GM10847 (cell line): ENCODE measurements at regions not wholly inside any gene's neighbourhood (a gene's known extent, or its start where the extent isn't known, plus 50 kb on each side); places are given as distances from the start of the nearest gene placed in this dataset.

Source experiments
- POLR2A ChIP-seq: IDR thresholded peaks from 2 replicates; pipeline ENCODE4 v1.6.1; 2011; ENCODE audit not compliant: insufficient read length; ENCODE audit errors: extremely low read depth

GRCh38 chr17:71846561-71847110, 274.2 kb upstream of the SOX9 start:
- no peak for TF ChIP-seq POLR2A

GRCh38 chr17:71849783-71850768, 270.7 kb upstream of the SOX9 start:
- TF ChIP-seq POLR2A: no peak

DNA sequence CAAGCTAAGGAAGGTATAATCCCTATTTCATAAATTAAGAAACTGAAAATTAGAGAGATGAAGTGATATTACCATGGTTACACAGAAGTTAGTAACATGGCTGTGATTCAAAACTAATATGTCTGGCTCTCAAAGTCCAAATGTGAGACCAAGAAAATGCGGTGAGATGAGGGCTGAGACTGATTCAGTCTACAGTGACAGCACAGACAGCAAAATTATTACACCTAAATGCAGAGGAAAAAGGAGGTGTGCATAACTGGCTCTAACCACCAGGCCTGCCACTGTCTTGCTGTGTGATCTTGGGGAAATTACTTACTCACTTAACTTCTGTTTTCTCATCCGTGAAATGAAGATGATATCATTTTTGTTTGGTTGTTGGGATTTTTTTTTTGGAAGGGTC, 270.0 kb upstream of the SOX9 start:
- TF ChIP-seq POLR2A: no peak

GRCh38 chr17:71855010-71855409, 265.8 kb upstream of the SOX9 start:
- TF ChIP-seq POLR2A: no peak

DNA sequence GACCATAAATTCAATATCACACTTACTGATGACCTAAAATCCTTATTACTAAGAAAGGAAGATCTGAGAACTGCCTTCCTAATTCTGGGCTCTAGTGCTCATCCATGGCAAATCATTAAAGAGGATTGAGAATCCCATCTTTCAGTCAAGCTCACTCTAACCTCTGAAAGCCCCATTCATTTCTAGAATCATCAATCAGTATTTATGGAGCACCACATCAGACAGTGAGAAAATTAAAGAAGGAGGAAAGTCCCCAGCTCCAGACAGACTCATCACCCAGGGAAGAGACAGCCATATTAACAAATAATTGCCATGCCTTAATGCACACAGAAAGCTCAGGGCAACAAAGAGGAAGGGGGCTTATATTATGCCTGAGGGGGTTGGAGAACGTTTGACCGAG, 256.1 kb upstream of the SOX9 start:
- no peak for TF ChIP-seq POLR2A

GRCh38 chr17:71866095-71866494, 254.7 kb upstream of the SOX9 start:
- TF ChIP-seq POLR2A: no peak

- no peak for TF ChIP-seq POLR2A
Observed at GRCh38 chr17:71869293-71869692, 251.5 kb upstream of the SOX9 start.

GRCh38 chr17:71869841-71870545, 250.8 kb upstream of the SOX9 start:
- TF ChIP-seq POLR2A: no peak

GRCh38 chr17:71870546-71870862, 250.3 kb upstream of the SOX9 start:
- TF ChIP-seq POLR2A: no peak

GRCh38 chr17:71872843-71873485, 247.9 kb upstream of the SOX9 start:
- TF ChIP-seq POLR2A: no peak

DNA sequence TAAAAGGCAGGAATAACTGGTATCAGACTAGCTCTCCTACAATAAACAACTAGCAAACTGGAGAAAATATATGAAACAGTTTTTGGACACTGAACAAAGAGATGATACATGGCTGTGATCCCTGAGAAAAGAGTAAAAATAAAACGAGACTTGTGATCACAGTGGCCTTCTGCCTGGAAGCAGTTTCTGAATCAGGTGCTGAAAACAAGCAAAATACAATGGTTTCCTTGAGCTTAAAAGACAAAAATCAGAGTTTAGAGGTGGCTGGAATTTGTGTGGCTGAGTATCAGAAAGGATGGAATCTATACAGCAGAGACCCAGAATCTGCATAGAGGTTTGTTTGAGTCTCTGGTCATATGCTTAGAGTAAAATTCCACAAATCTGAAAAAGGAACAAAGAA, 242.5 kb upstream of the SOX9 start:
- TF ChIP-seq POLR2A: no peak

GRCh38 chr17:71878998-71879397, 241.8 kb upstream of the SOX9 start:
- no peak for TF ChIP-seq POLR2A

DNA sequence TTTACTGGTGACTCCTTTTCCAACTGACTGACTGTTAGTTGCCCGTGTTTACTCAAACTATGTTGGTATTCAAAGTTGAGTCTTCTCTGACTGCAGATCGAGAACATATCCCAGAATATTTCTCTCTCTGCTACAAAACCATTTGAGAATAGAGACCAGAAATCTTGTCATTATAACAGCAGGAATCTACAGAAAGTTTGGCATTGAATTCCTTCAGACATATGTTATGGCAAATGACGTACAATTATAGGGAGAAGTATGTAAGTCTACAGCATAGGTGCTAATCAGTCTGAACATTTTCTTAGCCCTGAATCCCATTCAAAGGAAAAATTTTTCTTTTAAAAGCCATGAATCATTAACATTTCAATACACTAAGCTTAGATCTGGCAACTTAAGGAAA, 239.8 kb upstream of the SOX9 start:
- no peak for TF ChIP-seq POLR2A

GRCh38 chr17:71881581-71881980, 239.2 kb upstream of the SOX9 start:
- no peak for TF ChIP-seq POLR2A

GRCh38 chr17:71883258-71883657, 237.6 kb upstream of the SOX9 start:
- TF ChIP-seq POLR2A: no peak

GRCh38 chr17:71883845-71884244, 237.0 kb upstream of the SOX9 start:
- TF ChIP-seq POLR2A: no peak
